ENCODE measurements at regions not wholly inside any gene's neighbourhood (a gene's known extent, or its start where the extent isn't known, plus 50 kb on each side); places are given as distances from the start of the nearest gene placed in this dataset.

- TF ChIP-seq POLR2AphosphoS5 (IDR thresholded peaks at IDR 0.05; ENCODE audit: insufficient read depth, low read depth, low read length) (no peak), JUN (IDR thresholded peaks at IDR 0.05; ENCODE audit: borderline replicate concordance, insufficient read depth, insufficient read length, low read depth) (peak; percentile 78), MYC (IDR thresholded peaks at IDR 0.05; ENCODE audit: low read depth, low read length) (no peak)
- Histone ChIP-seq H3K27me3 (ENCODE audit: control insufficient read depth in 2 of 2, insufficient read depth in 2 of 2, low read length in 2 of 2) (no peaks in the 10 kb centered on the region), H3K27ac (ENCODE audit: insufficient read depth, low read depth, low read length) (peak overlapping the region; percentile 100), H2AFZ (ENCODE audit: low read depth, low read length) (peak overlapping the region; percentile 31), H3K9me1 (replicated peaks; ENCODE audit: control insufficient read depth, extremely low read depth, insufficient read depth, low read length) (no peaks in the 10 kb centered on the region), H3K9ac (replicated peaks; ENCODE audit: extremely low read depth, insufficient read depth, low read length) (peak overlapping the region; percentile 48), H3K36me3 (ENCODE audit: control insufficient read depth in 2 of 2, extremely low read depth in 1 of 2, insufficient read depth in 2 of 2, low read length in 2 of 2) (no peaks in the 10 kb centered on the region), H3K4me1 (ENCODE audit: control insufficient read depth, extremely low read depth, insufficient read depth, low read length) (peaks cover 70% of the 10 kb centered on the region), H3K4me3 (replicated peaks in 1 of 3; ENCODE audit: insufficient read depth in 1 of 3, low read depth in 1 of 3, low read length in 3 of 3) (no peak overlapping the region), H3K4me2 (ENCODE audit: insufficient read depth, low read length) (peak overlapping the region; percentile 13), H4K20me1 (replicated peaks; ENCODE audit: control insufficient read depth, extremely low read depth, insufficient read depth, low read length) (no peaks in the 10 kb centered on the region), H3K79me2 (ENCODE audit: control insufficient read depth, insufficient read depth, low read length) (no peaks in the 10 kb centered on the region), H3K9me3 (replicated peaks; ENCODE audit: control insufficient read depth, insufficient read depth, low read length) (no peaks in the 10 kb centered on the region)
- dilution Hi-C loops (cut with MboI; ENCODE audit: extremely low pct_ligation_motif_present, low sequenced_read_pairs): no loop called here
- ChIA-PET CTCF (interaction anchor here (1.0 to 1.6 kb wide), 4 partner anchors 13 to 370 kb away, joined by 3 to 4 read pairs (median 3); no protein-coding TSS in a partner anchor), POLR2A (interaction anchor here (0.7 to 4.7 kb wide), 4 partner anchors 79 to 154 kb away, joined by 3 to 31 read pairs (median 6); partner anchors contain the start of gene KLF6)
- BruUV-seq (replicated peaks): no TSS peak
- DNase-seq (ENCODE audit: low read depth, low spot score): peak; percentile 90
- FAIRE-seq: peak; percentile 31
- intact Hi-C loops (cut with micrococcal nuclease): loop anchor here (2.0 to 5.0 kb wide), 2 partner anchors 462 to 773 kb away; no protein-coding TSS in a partner anchor
These were observed 105.0 kb upstream of the KLF6 start for GRCh38 chr10:3889961-3890522.

GRCh38 chr10:3887885-3888476 is 103.0 kb upstream of the KLF6 start:
- Histone ChIP-seq H3K36me3 (ENCODE audit: control insufficient read depth in 2 of 2, extremely low read depth in 1 of 2, insufficient read depth in 2 of 2, low read length in 2 of 2) (no peaks in the 10 kb centered on the region), H3K27ac (ENCODE audit: insufficient read depth, low read depth, low read length) (peak overlapping the region; percentile 100), H3K9me3 (replicated peaks; ENCODE audit: control insufficient read depth, insufficient read depth, low read length) (no peaks in the 10 kb centered on the region), H4K20me1 (replicated peaks; ENCODE audit: control insufficient read depth, extremely low read depth, insufficient read depth, low read length) (no peaks in the 10 kb centered on the region), H3K9ac (replicated peaks; ENCODE audit: extremely low read depth, insufficient read depth, low read length) (peak overlapping the region; percentile 98), H3K27me3 (ENCODE audit: control insufficient read depth in 2 of 2, insufficient read depth in 2 of 2, low read length in 2 of 2) (no peaks in the 10 kb centered on the region), H3K4me3 (replicated peaks in 1 of 3; ENCODE audit: insufficient read depth in 1 of 3, low read depth in 1 of 3, low read length in 3 of 3) (peak overlapping the region in 1 of 3 experiments; percentile 22), H3K4me2 (ENCODE audit: insufficient read depth, low read length) (peak overlapping the region; percentile 80), H3K79me2 (ENCODE audit: control insufficient read depth, insufficient read depth, low read length) (no peaks in the 10 kb centered on the region), H3K4me1 (ENCODE audit: control insufficient read depth, extremely low read depth, insufficient read depth, low read length) (peaks cover 56% of the 10 kb centered on the region), H2AFZ (ENCODE audit: low read depth, low read length) (peak overlapping the region; percentile 31), H3K9me1 (replicated peaks; ENCODE audit: control insufficient read depth, extremely low read depth, insufficient read depth, low read length) (no peaks in the 10 kb centered on the region)
- intact Hi-C loops (cut with micrococcal nuclease) (loop anchor here (1.0 to 5.0 kb wide), 11 partner anchors 27 to 883 kb away; no protein-coding TSS in a partner anchor), dilution Hi-C loops (cut with MboI; ENCODE audit: extremely low pct_ligation_motif_present, low sequenced_read_pairs) (no loop called here)
- no TSS peak for BruUV-seq (replicated peaks)
- CTCF ChIA-PET: interaction anchor here (1.2 to 1.4 kb wide), 3 partner anchors 104 to 879 kb away, joined by 3 to 4 read pairs (median 3); no protein-coding TSS in a partner anchor
- POLR2A ChIA-PET: interaction anchor here (1.1 to 4.7 kb wide), 3 partner anchors 35 to 105 kb away, joined by 4 to 31 read pairs (median 8); partner anchors contain the start of gene KLF6
- FAIRE-seq: peak; percentile 88
- peak; percentile 61 for TF ChIP-seq GATA2 (IDR thresholded peaks at IDR 0.05; ENCODE audit: insufficient read depth, insufficient read length, low read depth, low read length)
- peak; percentile 95 for TF ChIP-seq FOS (IDR thresholded peaks at IDR 0.05; ENCODE audit: borderline replicate concordance, insufficient read depth, low read length)
- TF ChIP-seq JUN (IDR thresholded peaks at IDR 0.05; ENCODE audit: borderline replicate concordance, insufficient read depth, insufficient read length, low read depth): peak; percentile 84
- TF ChIP-seq POLR2AphosphoS5 (IDR thresholded peaks at IDR 0.05; ENCODE audit: insufficient read depth, low read depth, low read length): peak; percentile 84
- no peak for TF ChIP-seq EZH2 (IDR thresholded peaks at IDR 0.05; ENCODE audit: borderline replicate concordance, low read depth, low read length, severe bottlenecking)
- TF ChIP-seq POLR2A (IDR thresholded peaks at IDR 0.05; ENCODE audit: low read depth, low read length): peak; percentile 65
- TF ChIP-seq CTCF (IDR thresholded peaks at IDR 0.05; ENCODE audit: extremely low read depth in 1 of 2, insufficient read depth in 1 of 2, low read depth in 1 of 2, low read length in 2 of 2): no peak
- TF ChIP-seq MAX (IDR thresholded peaks at IDR 0.05; ENCODE audit: insufficient read depth, insufficient read length): no peak
- TF ChIP-seq MYC (IDR thresholded peaks at IDR 0.05; ENCODE audit: low read depth, low read length): no peak
- DNase-seq (ENCODE audit: low read depth, low spot score): peak; percentile 97
